GM19452 (cell line): ENCODE measurements at regions not wholly inside any gene's neighbourhood (a gene's known extent, or its start where the extent isn't known, plus 50 kb on each side); places are given as distances from the start of the nearest gene placed in this dataset.
"Not testable (repeated sequence)": the region's sequence is repeated elsewhere in the genome, so short reads cannot be mapped to it uniquely, and the experiment has no call there.

Experiments used
- ATAC-seq: cut with Tn5 transposase; IDR thresholded peaks from one replicate; pipeline ENCODE4 v1.9.1; 2021; ENCODE audit not compliant: unreplicated experiment

- no peak for ATAC-seq
Measured at GRCh38 chr2:40564184-40564583, 112.3 kb upstream of the SLC8A1 start.

GRCh38 chr2:40579247-40579646 lies 127.4 kb upstream of the SLC8A1 start:
- no peak for ATAC-seq

DNA sequence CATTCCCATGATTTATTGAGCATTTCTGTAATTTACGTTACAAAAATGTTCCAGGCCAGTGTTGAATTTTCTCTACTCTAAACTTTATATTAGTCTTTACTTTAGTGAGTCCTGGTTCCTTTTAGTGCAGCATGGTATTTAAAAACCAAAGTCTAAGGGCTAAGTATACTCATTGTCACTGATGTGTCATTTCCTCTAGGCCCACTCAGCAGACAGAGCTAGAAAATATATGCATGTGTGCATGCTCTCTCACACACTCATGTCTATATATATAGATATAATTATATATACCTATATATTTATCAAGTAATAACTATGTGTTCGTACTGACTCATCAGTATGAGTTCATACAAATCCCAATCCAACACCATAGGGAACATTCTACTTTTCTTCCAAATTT lies 132.5 kb upstream of the SLC8A1 start:
- ATAC-seq, result no peak

DNA sequence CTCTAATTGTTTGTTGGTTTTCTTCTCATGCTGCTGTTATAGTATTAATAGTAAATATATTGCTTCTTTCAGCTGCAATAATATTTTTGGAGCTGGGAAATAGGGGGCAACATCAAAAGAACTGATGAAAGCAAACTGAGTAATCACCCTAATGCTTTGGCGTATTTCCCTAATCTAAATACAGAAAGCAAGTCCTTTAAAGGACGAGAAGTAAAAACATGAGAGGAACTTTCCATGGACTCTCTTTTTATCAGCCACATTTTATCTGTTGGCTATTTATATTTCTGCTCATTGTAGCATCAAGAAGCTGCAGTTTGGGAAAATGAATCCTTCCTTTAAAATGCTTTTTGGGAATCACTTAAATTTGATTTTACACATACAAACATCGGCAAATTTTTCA lies 139.9 kb upstream of the SLC8A1 start:
- no peak for ATAC-seq

- ATAC-seq, result no peak
Measured at GRCh38 chr2:40592218-40592617, 140.3 kb upstream of the SLC8A1 start.

- no peak for ATAC-seq
Measured at GRCh38 chr2:40606862-40607261, 155.0 kb upstream of the SLC8A1 start.

- ATAC-seq, result no peak
Measured at GRCh38 chr2:40611196-40611595, 159.3 kb upstream of the SLC8A1 start.

GRCh38 chr2:40625849-40626248 lies 174.0 kb upstream of the SLC8A1 start:
- no peak for ATAC-seq

DNA sequence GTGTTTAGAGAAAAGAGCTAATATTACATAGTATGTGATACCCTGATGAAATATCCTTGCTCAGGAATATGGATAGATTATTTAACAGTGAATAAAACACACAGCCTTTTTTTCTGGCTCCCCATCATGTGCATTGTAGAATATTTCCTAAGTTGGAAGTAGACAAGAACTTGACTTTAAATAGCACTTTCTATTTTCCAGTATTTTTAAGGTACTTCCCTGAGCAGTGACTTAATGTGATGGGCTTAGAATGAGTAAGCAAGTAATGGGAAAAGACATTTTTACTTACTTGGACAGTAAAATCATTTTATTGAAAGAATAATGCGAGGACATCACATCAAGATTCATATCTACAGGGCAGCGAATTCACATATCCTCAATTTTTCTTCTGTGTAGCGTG lies 176.7 kb upstream of the SLC8A1 start:
- ATAC-seq, result no peak

DNA sequence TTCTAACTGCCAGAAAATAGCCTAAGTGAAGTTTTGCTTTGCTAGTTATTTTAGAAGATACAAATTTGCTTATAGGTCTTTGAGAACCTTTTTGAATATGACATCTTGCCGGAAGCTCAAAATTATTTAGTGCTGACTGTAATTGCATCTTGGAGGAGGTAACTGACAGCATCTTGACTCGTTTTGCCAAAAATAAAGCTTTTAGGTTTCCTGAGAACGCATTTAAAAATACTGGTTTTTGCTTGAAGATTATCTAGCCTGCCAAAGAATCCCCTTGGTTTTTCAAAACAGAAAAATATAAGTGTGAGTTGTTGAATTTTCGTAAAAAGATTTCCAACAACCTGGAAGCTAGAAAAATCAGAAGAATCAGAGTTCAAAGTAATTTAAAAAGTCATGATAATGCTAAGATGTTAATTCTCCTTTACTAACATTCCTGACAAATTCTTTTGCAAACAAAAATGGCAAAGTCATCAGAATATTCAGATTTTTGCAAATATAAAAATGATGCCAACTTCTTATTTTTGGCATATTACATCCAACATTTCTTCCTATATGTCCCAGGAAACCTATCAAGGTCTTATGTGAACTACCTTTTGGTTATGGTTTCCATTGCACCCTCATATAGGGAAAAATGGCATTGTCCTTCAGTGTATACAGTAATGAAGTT lies 178.0 kb upstream of the SLC8A1 start:
- ATAC-seq, result no peak

DNA sequence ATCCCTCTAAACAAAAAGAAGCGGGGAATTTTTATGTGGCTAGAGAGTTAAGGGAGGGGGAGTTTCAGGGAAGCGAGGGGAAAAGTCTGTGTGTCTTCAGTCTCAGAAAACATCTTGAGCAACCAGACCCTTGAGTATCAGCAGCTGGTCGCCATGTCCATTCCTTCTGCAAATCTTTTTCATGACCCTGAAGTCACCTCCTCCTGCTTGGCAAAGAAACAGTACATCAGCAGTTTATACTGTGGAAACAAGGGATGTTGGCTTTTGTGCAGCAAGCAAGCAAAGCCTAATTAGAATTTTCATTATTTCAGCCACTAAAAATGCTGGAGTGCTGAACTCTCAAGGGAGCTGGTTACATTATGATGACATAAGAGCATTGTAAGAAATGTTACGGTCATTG lies 187.4 kb upstream of the SLC8A1 start:
- no peak for ATAC-seq

GRCh38 chr2:40642237-40642636 lies 190.3 kb upstream of the SLC8A1 start:
- ATAC-seq, result no peak

GRCh38 chr2:40642726-40643125 lies 190.8 kb upstream of the SLC8A1 start:
- ATAC-seq, result no peak

DNA sequence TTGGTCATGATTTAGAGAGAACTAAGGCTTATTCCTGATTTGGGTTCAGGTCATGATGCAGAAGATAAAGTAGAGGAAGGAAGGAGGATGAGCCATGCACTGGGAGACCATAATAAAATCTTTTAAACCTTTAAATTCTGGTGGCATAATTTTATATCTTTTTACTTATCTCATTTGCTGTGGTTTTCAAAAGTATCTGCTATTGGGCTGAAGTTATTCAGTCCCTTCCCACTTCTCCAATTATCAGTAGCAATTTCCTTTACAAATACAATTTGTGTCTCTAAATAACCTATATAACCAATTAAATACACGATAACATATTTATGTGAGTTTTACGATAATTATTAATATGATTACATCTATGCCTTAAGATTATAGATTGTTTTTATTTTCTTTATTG lies 194.8 kb upstream of the SLC8A1 start:
- ATAC-seq, result no peak

DNA sequence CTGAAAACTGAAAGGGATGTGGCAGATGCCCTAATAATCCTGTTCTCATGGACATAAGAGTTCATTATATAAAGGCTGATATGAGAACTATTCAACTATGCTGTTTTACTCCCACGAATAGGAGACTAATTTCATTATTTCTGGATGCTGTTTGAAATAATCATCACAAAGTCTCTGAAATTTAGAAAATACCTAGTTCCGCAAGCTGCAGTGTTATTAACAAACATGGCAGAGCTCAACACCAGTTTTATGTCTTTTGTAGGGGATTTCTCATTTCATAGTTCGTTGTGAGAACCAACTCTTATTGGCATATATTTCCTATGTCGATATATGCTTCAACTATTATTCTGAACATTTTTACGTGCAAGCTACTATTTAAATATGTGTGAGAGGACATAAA lies 200.3 kb upstream of the SLC8A1 start:
- ATAC-seq, result no peak

DNA sequence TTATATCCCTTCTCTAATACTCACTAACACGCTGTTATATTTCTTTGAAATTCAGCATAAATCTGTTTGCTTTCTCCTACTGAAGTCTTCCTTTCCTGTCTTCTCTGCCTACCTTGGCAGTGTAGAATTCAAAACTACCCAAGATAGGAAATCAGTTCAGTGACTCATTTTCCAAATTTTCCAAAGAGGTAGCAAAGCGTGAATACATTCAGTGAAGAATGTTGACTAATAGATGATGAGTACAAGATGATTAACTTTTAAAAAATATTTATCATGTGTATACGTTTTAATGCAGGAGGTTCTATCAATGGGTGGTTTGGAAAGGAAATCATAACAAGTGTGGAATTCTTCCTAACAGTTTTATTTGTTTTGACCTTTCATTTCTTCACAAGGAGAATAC lies 201.9 kb upstream of the SLC8A1 start:
- ATAC-seq, result no peak

- no peak for ATAC-seq
Measured at GRCh38 chr2:40654346-40654745, 202.5 kb upstream of the SLC8A1 start.

DNA sequence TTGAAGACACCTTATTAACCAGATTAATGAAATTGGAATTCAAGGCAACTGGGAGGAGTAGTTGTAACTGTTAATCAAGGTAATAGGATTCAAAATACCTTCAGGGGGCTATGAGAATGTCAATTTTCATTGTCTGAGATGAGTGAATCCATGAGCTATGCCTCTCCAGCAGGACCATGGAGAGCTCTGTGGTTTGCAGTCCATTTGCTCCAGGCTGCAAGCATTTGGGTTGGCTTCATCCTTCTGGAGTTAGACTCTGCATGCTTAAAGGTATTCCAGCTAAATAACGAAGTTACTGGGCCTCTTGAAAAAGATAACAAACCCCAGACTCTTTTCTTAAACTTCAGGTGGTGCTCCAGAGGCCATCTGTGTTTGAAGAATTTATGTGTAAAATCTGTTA lies 207.1 kb upstream of the SLC8A1 start:
- no peak for ATAC-seq

DNA sequence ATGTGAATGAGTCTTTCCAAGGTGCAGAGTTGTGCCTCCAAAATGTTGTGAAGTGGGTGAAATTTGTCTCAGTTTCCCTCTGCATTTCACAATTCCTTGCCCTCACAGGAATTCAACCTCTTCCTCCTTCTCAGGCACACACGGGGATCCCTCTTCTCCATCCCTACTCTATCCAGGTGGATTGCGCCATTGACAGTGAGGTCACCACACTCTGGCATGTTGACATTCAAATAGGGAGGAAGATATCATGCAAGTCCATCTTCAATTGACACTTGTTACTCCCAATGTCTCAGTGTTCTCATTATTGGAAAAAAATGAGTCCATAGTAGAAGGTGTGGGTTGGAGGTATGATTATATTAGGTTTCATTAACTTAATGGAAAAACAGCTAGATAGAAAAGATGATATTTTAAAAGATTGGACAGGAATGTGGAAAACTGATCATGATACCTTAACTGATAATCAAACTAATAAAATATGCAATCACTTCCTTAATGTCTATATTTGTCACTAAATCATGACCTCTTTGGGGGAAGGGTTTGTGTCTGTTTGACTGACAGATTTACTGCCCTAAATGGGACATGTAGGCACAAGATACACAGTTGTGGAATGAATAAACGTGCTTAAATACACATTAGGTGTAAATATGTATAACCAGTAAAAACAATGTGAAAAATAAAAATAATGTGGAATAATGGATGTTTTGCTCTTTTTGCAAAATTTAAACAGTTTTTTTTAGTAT lies 213.8 kb upstream of the SLC8A1 start:
- ATAC-seq, result no peak

- ATAC-seq, result no peak
Measured at GRCh38 chr2:40666398-40666797, 214.5 kb upstream of the SLC8A1 start.

DNA sequence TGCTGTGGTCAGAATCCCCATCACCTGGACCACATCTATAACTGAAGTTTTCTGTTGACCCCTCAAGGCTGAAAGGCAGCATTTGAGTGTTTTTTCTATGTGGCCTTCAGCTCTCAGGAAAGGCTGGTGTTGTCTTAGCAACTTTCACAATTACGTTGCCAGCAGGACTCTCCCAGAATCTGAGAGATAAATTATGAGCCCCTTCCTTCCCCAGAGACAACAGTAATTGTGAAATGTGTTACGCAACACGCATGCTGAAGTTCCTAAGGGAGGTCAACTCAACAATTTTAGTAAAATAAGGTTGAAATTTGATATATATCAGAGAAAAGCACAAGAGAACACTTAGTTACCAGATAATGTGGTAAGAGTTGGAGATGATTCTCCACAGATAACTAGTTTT lies 216.5 kb upstream of the SLC8A1 start:
- ATAC-seq, result no peak

DNA sequence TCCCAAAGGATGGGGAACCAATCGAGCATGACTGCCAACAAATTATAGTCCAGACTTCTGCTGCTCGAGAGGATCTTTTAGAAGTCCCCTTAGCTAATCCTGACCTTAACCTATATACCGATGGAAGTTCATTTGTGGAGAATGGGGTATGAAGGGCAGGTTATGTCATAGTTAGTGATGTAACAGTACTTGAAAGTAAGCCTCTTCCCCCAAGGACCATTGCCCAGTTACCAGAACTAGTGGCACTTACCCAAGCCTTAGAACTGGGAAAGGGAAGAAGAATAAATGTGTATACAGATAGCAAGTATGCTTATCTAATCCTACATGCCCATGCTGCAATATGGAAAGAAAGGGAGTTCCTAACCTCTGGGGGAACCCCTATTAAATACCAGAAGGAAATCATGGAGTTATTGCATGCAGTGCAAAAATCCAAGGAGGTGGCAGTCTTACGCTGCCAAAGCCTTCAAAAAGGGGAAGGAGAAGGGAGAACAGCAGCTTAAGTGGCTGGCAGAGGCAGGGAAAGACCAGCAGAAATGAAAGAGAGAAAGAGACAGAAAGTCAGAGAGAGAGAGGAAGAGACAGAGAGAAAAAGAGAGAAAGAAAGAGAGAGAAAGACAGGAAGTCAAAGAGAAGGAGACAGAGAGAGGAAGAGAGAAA lies 224.4 kb upstream of the SLC8A1 start:
- not testable (repeated sequence) for ATAC-seq
